ENCODE measurements at regions not wholly inside any gene's neighbourhood (a gene's known extent, or its start where the extent isn't known, plus 50 kb on each side); places are given as distances from the start of the nearest gene placed in this dataset.
"Not testable (repeated sequence)": the region's sequence is repeated elsewhere in the genome, so short reads cannot be mapped to it uniquely, and the experiment has no call there.

DNA sequence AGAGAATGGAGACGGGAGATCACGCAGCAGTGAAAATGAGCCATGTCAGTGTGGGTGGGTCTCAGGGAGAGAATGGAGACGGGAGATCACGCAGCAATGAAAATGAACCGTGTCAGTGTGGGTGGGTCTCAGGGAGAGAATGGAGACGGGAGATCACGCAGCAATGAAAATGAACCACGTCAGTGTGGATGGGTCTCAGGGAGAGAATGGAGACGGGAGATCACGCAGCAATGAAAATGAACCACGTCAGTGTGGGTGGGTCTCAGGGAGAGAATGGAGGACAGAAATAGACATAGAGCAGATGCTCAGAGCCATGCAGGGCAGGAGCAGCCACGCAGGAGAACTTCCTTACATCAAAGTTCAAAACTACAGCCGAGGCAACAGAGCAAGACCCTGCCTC lies 89.8 kb upstream of the LPCAT1 start:
- TF ChIP-seq, protein P1, sequence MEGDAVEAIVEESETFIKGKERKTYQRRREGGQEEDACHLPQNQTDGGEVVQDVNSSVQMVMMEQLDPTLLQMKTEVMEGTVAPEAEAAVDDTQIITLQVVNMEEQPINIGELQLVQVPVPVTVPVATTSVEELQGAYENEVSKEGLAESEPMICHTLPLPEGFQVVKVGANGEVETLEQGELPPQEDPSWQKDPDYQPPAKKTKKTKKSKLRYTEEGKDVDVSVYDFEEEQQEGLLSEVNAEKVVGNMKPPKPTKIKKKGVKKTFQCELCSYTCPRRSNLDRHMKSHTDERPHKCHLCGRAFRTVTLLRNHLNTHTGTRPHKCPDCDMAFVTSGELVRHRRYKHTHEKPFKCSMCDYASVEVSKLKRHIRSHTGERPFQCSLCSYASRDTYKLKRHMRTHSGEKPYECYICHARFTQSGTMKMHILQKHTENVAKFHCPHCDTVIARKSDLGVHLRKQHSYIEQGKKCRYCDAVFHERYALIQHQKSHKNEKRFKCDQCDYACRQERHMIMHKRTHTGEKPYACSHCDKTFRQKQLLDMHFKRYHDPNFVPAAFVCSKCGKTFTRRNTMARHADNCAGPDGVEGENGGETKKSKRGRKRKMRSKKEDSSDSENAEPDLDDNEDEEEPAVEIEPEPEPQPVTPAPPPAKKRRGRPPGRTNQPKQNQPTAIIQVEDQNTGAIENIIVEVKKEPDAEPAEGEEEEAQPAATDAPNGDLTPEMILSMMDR (IDR thresholded peaks at IDR 0.05): not testable (repeated sequence)
- not testable (repeated sequence) for TF ChIP-seq POLR2A (IDR thresholded peaks at IDR 0.05)

Measured in esophagus squamous epithelium (tissue), 4 donors.